HG03039 (cell line): ENCODE measurements at regions not wholly inside any gene's neighbourhood (a gene's known extent, or its start where the extent isn't known, plus 50 kb on each side); places are given as distances from the start of the nearest gene placed in this dataset.

Experiments used
- ATAC-seq: cut with Tn5 transposase; IDR thresholded peaks from one replicate; pipeline ENCODE4 v1.9.1; 2021; ENCODE audit warnings: mild to moderate bottlenecking, moderate library complexity; ENCODE audit not compliant: unreplicated experiment

- ATAC-seq = no peak
Measured at GRCh38 chr13:62625214-62625881, 1209.7 kb upstream of the PCDH20 start.

- no peak for ATAC-seq
Measured at GRCh38 chr13:62613819-62614218, 1198.2 kb upstream of the PCDH20 start.

GRCh38 chr13:62611343-62611742 is 1195.7 kb upstream of the PCDH20 start:
- no peak for ATAC-seq

DNA sequence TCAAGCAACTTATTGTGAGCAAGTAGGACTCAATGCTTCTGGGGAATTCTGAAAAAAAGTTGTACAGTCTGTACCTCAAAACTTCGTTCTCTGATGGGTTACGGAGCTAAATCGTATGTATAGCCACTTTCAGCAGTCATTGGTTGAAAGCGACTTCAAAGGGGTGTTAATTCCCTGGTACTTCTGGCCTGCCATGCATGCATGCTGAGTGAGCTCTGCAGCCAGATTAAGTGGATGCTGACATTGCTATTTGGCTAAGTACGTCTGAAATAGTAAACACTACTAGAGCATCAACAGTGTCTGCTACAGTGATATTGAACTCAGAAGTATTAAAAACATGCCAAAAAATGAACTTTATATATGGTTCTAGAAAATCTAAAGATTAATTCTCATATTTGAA is 1183.1 kb upstream of the PCDH20 start:
- no peak for ATAC-seq

- no peak for ATAC-seq
Measured at GRCh38 chr13:62595976-62596375, 1180.3 kb upstream of the PCDH20 start.

DNA sequence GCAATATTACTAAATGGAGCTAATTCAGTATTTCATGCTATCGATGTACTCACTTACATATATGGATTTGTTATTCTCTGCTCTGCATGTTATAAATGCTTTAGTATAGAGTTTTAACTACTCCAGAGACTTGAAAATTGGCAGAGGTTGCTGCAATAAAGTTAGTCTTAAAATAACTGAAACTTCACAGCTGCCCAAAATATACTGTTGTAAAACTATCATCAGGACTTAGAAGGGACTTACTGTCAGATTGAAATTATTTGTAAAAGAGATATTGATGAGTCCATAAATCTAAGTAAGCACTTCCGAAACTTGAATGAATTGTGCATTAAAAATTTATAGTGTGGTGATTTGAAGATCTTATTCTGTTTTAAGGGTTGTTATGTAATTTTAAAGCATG is 1178.2 kb upstream of the PCDH20 start:
- ATAC-seq = no peak

DNA sequence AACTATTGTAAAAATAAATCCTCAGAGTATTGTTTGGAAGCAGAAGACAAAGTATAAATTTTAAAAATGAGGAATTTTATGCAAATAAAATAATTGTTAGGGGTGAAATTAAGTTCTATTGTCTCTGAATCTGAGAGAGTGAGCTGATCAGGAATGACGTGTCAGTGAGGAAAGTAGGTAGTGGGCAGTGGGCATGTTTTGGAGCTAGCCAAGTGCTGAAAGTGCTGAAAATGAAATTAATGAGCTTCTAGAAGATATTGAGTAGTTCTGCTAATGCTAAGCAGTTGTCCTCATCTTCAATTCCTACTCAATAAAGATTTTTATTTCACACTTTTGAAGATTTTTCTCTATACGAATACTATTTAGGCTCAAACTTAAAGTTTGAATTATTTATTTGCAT is 1167.8 kb upstream of the PCDH20 start:
- ATAC-seq = no peak

GRCh38 chr13:62578402-62578801 is 1162.8 kb upstream of the PCDH20 start:
- no peak for ATAC-seq

DNA sequence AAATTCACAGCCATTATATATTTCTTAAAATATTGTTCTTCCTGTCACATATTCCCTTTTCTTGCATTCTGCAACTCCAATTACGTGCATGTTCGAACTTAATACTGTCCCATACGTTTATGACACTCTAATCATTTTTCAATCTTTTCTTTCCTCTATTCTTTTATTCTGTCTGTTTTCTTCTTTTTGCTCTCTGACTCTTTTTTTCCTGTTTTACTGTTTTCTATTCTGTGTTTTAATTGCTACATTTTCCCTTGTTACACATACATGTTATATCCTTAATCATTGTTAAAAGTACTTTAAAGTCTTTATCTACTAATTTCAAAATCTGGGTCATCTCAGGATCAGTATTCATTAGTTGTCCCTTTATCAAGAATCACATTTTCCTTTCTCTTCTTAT is 1149.1 kb upstream of the PCDH20 start:
- no peak for ATAC-seq

GRCh38 chr13:62563251-62563650 is 1147.6 kb upstream of the PCDH20 start:
- ATAC-seq = no peak

DNA sequence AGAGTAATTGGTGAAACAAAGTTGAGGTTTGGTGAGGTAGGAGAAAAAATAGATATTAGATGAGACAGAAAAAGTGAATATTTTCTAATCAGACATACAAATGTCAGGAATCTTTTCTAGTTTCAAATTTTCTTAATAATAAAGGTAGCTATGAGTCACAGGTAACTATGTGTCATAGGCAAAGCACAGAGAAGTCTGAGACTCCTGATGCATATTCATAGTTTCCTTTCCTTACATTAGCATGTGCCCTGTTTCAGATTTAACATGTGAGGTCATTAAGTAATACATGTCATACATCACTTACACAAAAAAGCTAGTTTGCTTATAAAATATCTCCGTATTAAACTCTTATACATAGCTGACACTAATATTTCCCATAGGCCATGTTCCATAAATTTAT is 1141.3 kb upstream of the PCDH20 start:
- ATAC-seq = no peak

- ATAC-seq = no peak
Measured at GRCh38 chr13:62551588-62551987, 1135.9 kb upstream of the PCDH20 start.

GRCh38 chr13:62544928-62545327 is 1129.3 kb upstream of the PCDH20 start:
- no peak for ATAC-seq

DNA sequence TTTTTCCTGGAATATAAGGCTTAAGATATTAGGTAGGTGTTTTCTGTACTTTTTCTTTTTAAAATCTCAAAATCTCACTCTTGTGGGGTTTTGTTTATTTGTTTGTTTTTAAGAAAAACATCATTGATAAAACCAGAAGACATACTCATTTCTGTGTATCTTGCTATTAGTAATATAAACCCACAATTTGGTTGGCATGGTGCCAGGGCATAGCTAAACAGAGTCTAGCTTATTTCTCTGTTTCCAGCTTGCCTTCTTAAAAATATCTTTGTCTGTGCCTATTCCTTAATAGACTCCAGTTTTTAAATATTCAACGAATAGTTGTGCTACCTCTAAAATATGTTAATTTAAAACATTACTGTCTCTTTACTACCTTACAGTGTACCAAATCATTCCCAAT is 1121.9 kb upstream of the PCDH20 start:
- ATAC-seq = no peak

- no peak for ATAC-seq
Measured at GRCh38 chr13:62525652-62526051, 1110.0 kb upstream of the PCDH20 start.

- no peak for ATAC-seq
Measured at GRCh38 chr13:62524498-62524897, 1108.8 kb upstream of the PCDH20 start.

- ATAC-seq = peak; percentile 81
Measured at GRCh38 chr13:62524061-62524460, 1108.4 kb upstream of the PCDH20 start.

GRCh38 chr13:62512194-62513141 is 1096.8 kb upstream of the PCDH20 start:
- ATAC-seq = peak; percentile 94

GRCh38 chr13:62510906-62511655 is 1095.4 kb upstream of the PCDH20 start:
- no peak for ATAC-seq

- no peak for ATAC-seq
Measured at GRCh38 chr13:62502588-62502987, 1086.9 kb upstream of the PCDH20 start.

DNA sequence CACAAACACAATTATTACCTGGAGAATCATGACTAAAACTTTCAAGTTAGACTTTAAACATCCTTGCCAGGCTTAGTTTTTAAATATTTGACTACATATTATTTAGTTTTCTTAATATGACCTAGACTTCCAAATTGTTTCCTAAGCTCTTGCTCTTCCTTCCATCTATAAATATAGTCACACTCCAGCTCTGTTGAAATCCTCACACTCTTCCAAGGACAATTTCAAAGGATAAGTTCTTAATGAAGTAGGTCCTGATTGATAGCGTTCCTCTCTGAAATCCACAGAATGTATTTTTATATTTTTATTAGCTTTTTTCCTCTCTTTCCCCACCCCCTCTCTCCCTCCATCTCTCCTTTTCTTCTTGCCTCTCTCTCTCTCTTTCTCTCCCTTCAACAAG is 1074.1 kb upstream of the PCDH20 start:
- no peak for ATAC-seq

DNA sequence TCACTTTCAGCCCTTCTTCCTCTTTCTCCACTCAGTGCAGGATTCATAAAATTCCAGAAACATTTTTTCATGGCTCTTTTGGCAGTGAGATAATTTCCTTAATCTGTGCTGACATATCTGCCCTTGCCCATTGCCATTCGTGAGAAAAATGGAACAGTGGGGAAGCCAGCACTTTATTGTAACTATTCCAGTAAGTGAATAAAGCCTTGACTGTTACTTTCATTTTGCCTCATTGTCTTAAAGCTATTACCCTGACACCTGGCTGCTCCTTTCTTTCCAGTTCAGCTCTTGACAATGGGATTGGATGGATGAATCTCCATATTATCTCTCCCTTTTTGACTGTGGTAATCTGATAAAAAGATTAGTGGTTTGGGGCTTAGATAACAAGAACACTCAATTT is 1068.1 kb upstream of the PCDH20 start:
- ATAC-seq = no peak
